Type B pancreatic cell (in vitro differentiated cells): ENCODE measurements at regions not wholly inside any gene's neighbourhood (a gene's known extent, or its start where the extent isn't known, plus 50 kb on each side); places are given as distances from the start of the nearest gene placed in this dataset.

Experiments
- DNase-seq: peaks from one replicate; pipeline ENCODE4 v3.0.0; 2021; ENCODE audit warnings: mixed read lengths; ENCODE audit not compliant: unreplicated experiment; ENCODE audit errors: extremely low spot score
- H3K27ac Mint-ChIP-seq: 2 replicates; pipeline ENCODE4 v1.8.0; 2021; ENCODE audit warnings: mild to moderate bottlenecking, mixed read lengths
- H3K27me3 Mint-ChIP-seq: 2 replicates; pipeline ENCODE4 v1.8.0; 2021; ENCODE audit warnings: mixed read lengths
- H3K36me3 Mint-ChIP-seq: 2 replicates; pipeline ENCODE4 v1.8.0; 2021; ENCODE audit warnings: mixed read lengths
- H3K4me1 Mint-ChIP-seq: one replicate; pipeline ENCODE4 v1.8.0; 2021; ENCODE audit warnings: mixed read lengths; ENCODE audit not compliant: unreplicated experiment
- H3K4me3 Mint-ChIP-seq: 2 replicates; pipeline ENCODE4 v1.8.0; 2021; ENCODE audit warnings: mild to moderate bottlenecking, mixed read lengths
- H3K9me3 Mint-ChIP-seq: 2 replicates; pipeline ENCODE4 v1.8.0; 2021; ENCODE audit warnings: mixed read lengths
- TF ChIP-seq, protein P1 (sequence below): fragments of 200-600 bp; sonication (generic); conservative IDR thresholded peaks from 2 replicates; pipeline ENCODE4 v1.5.0; 2021; ENCODE audit warnings: antibody characterized with exemption, mild to moderate bottlenecking

DNA sequence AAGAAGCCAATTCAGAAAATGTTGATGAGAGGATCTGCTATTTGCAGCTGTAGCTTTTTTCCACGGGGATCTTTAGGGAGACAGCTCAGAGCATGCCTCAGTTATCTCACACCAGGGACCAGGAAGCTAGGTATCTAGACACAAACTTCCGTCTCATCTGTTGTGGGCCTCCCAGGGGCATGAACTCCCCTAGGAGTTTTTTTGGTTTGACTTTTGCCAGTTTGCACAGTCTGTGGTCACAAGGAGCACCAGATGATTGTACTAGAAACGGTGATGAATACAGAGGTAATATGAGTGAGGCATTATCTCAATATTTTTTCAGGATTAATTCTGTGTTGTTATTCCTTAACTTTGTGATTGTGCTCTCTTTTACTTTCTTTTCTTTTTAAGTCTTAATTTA is 533.2 kb upstream of the SEMA6A start:
- TF ChIP-seq, protein P1, sequence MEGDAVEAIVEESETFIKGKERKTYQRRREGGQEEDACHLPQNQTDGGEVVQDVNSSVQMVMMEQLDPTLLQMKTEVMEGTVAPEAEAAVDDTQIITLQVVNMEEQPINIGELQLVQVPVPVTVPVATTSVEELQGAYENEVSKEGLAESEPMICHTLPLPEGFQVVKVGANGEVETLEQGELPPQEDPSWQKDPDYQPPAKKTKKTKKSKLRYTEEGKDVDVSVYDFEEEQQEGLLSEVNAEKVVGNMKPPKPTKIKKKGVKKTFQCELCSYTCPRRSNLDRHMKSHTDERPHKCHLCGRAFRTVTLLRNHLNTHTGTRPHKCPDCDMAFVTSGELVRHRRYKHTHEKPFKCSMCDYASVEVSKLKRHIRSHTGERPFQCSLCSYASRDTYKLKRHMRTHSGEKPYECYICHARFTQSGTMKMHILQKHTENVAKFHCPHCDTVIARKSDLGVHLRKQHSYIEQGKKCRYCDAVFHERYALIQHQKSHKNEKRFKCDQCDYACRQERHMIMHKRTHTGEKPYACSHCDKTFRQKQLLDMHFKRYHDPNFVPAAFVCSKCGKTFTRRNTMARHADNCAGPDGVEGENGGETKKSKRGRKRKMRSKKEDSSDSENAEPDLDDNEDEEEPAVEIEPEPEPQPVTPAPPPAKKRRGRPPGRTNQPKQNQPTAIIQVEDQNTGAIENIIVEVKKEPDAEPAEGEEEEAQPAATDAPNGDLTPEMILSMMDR: no peak
- Mint-ChIP-seq H3K27ac (no peak overlapping the region), H3K4me3 (no peak overlapping the region), H3K9me3 (no peaks in the 10 kb centered on the region), H3K27me3 (no peaks in the 10 kb centered on the region), H3K4me1 (peaks cover 16% of the 10 kb centered on the region), H3K36me3 (no peaks in the 10 kb centered on the region)
- DNase-seq: no peak

DNA sequence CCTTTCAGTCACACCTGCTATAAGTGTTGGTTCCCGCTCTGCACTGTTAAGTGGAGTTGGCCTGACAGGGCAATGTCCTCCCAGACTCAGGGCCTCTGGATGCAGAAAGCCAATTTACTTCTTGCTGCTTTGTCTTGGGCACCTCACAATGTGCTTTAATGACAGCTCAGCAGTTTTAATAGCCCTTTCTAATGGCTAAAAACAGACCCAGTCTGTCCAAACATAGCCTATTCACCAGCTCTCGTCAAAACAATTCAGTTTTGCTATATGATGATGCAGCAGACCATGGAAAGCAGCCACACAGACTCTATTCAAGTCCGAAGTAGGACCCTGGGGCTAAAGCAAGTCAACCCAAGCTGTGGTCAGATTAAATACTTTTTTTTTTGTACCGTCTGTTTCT is 529.1 kb upstream of the SEMA6A start:
- Mint-ChIP-seq H3K27ac (peak overlapping the region; percentile 22), H3K4me1 (peaks cover 21% of the 10 kb centered on the region), H3K27me3 (no peaks in the 10 kb centered on the region), H3K9me3 (no peaks in the 10 kb centered on the region), H3K36me3 (no peaks in the 10 kb centered on the region), H3K4me3 (no peak overlapping the region)
- DNase-seq: no peak
- TF ChIP-seq, protein P1: no peak

DNA sequence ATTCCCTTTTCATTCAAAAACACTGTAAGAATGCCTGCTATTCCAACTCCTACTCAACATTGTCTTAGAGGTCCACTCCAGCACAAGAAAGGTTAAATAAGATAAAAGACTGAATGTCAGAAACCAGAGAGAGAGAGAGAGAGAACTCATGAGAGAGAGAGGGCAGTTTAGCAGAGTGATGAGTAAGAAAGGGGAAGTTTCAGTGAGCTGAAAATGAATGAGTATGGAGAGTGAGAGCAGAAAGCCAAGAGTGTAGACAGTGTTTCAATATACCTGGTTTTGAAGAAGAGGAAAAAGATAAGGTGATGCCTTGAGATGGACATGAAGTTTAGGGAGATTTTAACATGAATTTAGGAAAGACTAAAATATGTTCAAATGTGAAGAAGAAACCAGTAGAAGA is 528.0 kb upstream of the SEMA6A start:
- H3K9me3 Mint-ChIP-seq: no peaks in the 10 kb centered on the region
- H3K27me3 Mint-ChIP-seq: no peaks in the 10 kb centered on the region
- peaks cover 21% of the 10 kb centered on the region for H3K4me1 Mint-ChIP-seq
- no peak overlapping the region for H3K4me3 Mint-ChIP-seq
- DNase-seq: no peak
- H3K36me3 Mint-ChIP-seq: no peaks in the 10 kb centered on the region
- TF ChIP-seq, protein P1: no peak
- H3K27ac Mint-ChIP-seq: no peak overlapping the region

GRCh38 chr5:117100176-117100575 is 525.6 kb upstream of the SEMA6A start:
- Mint-ChIP-seq H3K27me3 (no peaks in the 10 kb centered on the region), H3K4me1 (peaks cover 38% of the 10 kb centered on the region), H3K36me3 (no peaks in the 10 kb centered on the region), H3K27ac (no peak overlapping the region), H3K4me3 (no peak overlapping the region), H3K9me3 (no peaks in the 10 kb centered on the region)
- DNase-seq: no peak
- TF ChIP-seq, protein P1: no peak

GRCh38 chr5:117098094-117098493 is 523.5 kb upstream of the SEMA6A start:
- Mint-ChIP-seq H3K4me1 (peaks cover 29% of the 10 kb centered on the region), H3K36me3 (no peaks in the 10 kb centered on the region), H3K9me3 (no peaks in the 10 kb centered on the region), H3K4me3 (no peak overlapping the region), H3K27me3 (no peaks in the 10 kb centered on the region), H3K27ac (no peak overlapping the region)
- DNase-seq: no peak
- TF ChIP-seq, protein P1: no peak
